A549 (cell line): ENCODE measurements at regions not wholly inside any gene's neighbourhood (a gene's known extent, or its start where the extent isn't known, plus 50 kb on each side); places are given as distances from the start of the nearest gene placed in this dataset.

Source experiments
- ATAC-seq, 2 experiments: fragments of 200-7000 bp in 1 of 2; fragments of >200 bp in 1 of 2; cut with Nextera tagmentation in 1 of 2; cut with Tn5 transposase in 1 of 2; 3 replicates each; pipeline versions ENCODE4 v1.8.0 to v1.9.1; 2018 to 2020; ENCODE audit warnings: mild to moderate bottlenecking in 1 of 2, moderate library complexity in 1 of 2
- CTCF ChIA-PET: fragments of 300-600 bp; sonication (Branson Sonifier 250); formaldehyde crosslinking; extraction: SDS; loops from one replicate; lab custom pipeline; 2021; ENCODE audit warnings: antibody characterized with exemption, inconsistent platforms; lab: Yijun Ruan, JAX
- POLR2A ChIA-PET: fragments of 350-600 bp; formaldehyde crosslinking; extraction: SDS; loops from one replicate; lab custom pipeline; 2021; ENCODE audit warnings: antibody characterized with exemption, inconsistent platforms; lab: Yijun Ruan, JAX
- DNase-seq, 2 experiments: peaks; one replicate each; pipeline versions ENCODE4 v3.0.0 to v3.0.0-alpha.2; 2011 to 2016; ENCODE audit warnings: low read depth in 1 of 2, low spot score in 1 of 2
- FAIRE-seq: peaks from 2 replicates; lab custom pipeline; 2011; peaks lifted over from hg19 to GRCh38; lab: Jason Lieb, UNC
- H3K27ac ChIP-seq, 2 experiments: fragments of >200 bp; sonication (Bioruptor Twin); formaldehyde crosslinking; 3 replicates each; pipeline ENCODE4 v1.5.1; 2016 to 2017
- H3K4me1 ChIP-seq: fragments of >200 bp; sonication (Bioruptor Twin); formaldehyde crosslinking; 3 replicates; pipeline ENCODE4 v1.6.1; 2016
- H3K4me2 ChIP-seq: fragments of >200 bp; sonication (Bioruptor Twin); formaldehyde crosslinking; 3 replicates; pipeline ENCODE4 v1.6.1; 2016
- H3K4me3 ChIP-seq: fragments of >200 bp; sonication (Bioruptor Twin); formaldehyde crosslinking; 3 replicates; pipeline ENCODE4 v1.5.1; 2016
- H3K9me3 ChIP-seq: fragments of >200 bp; sonication (Bioruptor Twin); formaldehyde crosslinking; 3 replicates; pipeline ENCODE4 v1.6.1; 2016
- ATOH8 ChIP-seq: fragments of 250-450 bp; sonication (Bioruptor Pico); IDR thresholded peaks from 2 replicates; pipeline ENCODE4 v1.5.0; 2020; ENCODE audit warnings: low read depth, mild to moderate bottlenecking, moderate library complexity
- BHLHE40 ChIP-seq: IDR thresholded peaks from 2 replicates; pipeline ENCODE4 v1.6.1; 2012; ENCODE audit warnings: low read depth, low read length, inconsistent platforms
- CHD2 ChIP-seq: fragments of 150-350 bp; IDR thresholded peaks from 2 replicates; pipeline ENCODE4 v1.6.1; 2014; ENCODE audit warnings: low read length; ENCODE audit not compliant: partially characterized antibody
- CHD4 ChIP-seq: fragments of 200-600 bp; sonication (generic); IDR thresholded peaks from 2 replicates; pipeline ENCODE4 v1.6.1; 2016; ENCODE audit warnings: antibody characterized with exemption, mild to moderate bottlenecking, borderline replicate concordance
- EHMT2 ChIP-seq: fragments of 200-600 bp; sonication (generic); IDR thresholded peaks from 2 replicates; pipeline ENCODE4 v1.6.1; 2016; ENCODE audit warnings: antibody characterized with exemption, low read depth, mild to moderate bottlenecking, moderate library complexity
- ELK1 ChIP-seq: fragments of 150-350 bp; IDR thresholded peaks from 2 replicates; pipeline ENCODE4 v1.6.1; 2014; ENCODE audit warnings: low read depth, mild to moderate bottlenecking, low read length
- EP300 ChIP-seq, 2 experiments: fragments of >200 bp; sonication (Bioruptor Twin); formaldehyde crosslinking; IDR thresholded peaks; 2 replicates in 1 of 2; 3 replicates in 1 of 2; pipeline ENCODE4 v1.6.1; 2016 to 2017
- ESRRA ChIP-seq: fragments of 150-350 bp; IDR thresholded peaks from 2 replicates; pipeline ENCODE4 v1.6.1; 2014; ENCODE audit warnings: mild to moderate bottlenecking, low read length, borderline replicate concordance
- FOXS1 ChIP-seq: fragments of 250-450 bp; sonication (Bioruptor Pico); IDR thresholded peaks from 2 replicates; pipeline ENCODE4 v1.5.0; 2020; ENCODE audit warnings: mild to moderate bottlenecking, moderate library complexity
- GATA3 ChIP-seq: IDR thresholded peaks from 2 replicates; pipeline ENCODE4 v1.6.1; 2012; ENCODE audit warnings: borderline replicate concordance
- HES2 ChIP-seq: fragments of >200 bp; sonication (Bioruptor Twin); formaldehyde crosslinking; IDR thresholded peaks from 2 replicates; pipeline ENCODE4 v1.6.1; 2016
- HOXA7 ChIP-seq: fragments of 250-450 bp; sonication (Bioruptor Pico); IDR thresholded peaks from 2 replicates; pipeline ENCODE4 v1.5.0; 2020; ENCODE audit warnings: mild to moderate bottlenecking, moderate library complexity
- KDM1A ChIP-seq: fragments of 200-600 bp; sonication (generic); IDR thresholded peaks from 2 replicates; pipeline ENCODE4 v1.6.1; 2016; ENCODE audit warnings: low read depth, mild to moderate bottlenecking
- KDM5A ChIP-seq: fragments of 200-600 bp; sonication (generic); IDR thresholded peaks from 2 replicates; pipeline ENCODE4 v1.6.1; 2016; ENCODE audit warnings: antibody characterized with exemption, mild to moderate bottlenecking
- MAFK ChIP-seq: fragments of 450-650 bp; IDR thresholded peaks from 2 replicates; pipeline ENCODE4 v1.6.1; 2014; ENCODE audit not compliant: partially characterized antibody
- MAX ChIP-seq: IDR thresholded peaks from 2 replicates; pipeline ENCODE4 v1.6.1; 2012
- NFE2L2 ChIP-seq: fragments of 150-350 bp; conservative IDR thresholded peaks from 2 replicates; pipeline ENCODE4 v1.6.1; 2014; ENCODE audit warnings: low read length
- NPAS2 ChIP-seq: fragments of 250-450 bp; sonication (Bioruptor Pico); IDR thresholded peaks from 2 replicates; pipeline ENCODE4 v1.8.0; 2022; ENCODE audit warnings: mild to moderate bottlenecking, moderate library complexity, borderline replicate concordance
- PHF8 ChIP-seq: fragments of 200-600 bp; sonication (generic); IDR thresholded peaks from 2 replicates; pipeline ENCODE4 v1.6.1; 2016; ENCODE audit warnings: low read depth, mild to moderate bottlenecking, antibody characterized with exemption, moderate library complexity, borderline replicate concordance
- RARB ChIP-seq: fragments of 250-450 bp; sonication (Bioruptor Pico); IDR thresholded peaks from 2 replicates; pipeline ENCODE4 v1.8.0; 2021; ENCODE audit warnings: mild to moderate bottlenecking, moderate library complexity
- RCOR1 ChIP-seq: fragments of 150-350 bp; IDR thresholded peaks from 2 replicates; pipeline ENCODE4 v1.6.1; 2014; ENCODE audit warnings: antibody characterized with exemption, low read length, low read depth
- REST ChIP-seq: fragments of 200-600 bp; sonication (generic); IDR thresholded peaks from 2 replicates; pipeline ENCODE4 v1.6.1; 2016; ENCODE audit warnings: antibody characterized with exemption, mild to moderate bottlenecking, moderate library complexity
- TP53 ChIP-seq: fragments of 250-450 bp; sonication (Bioruptor Pico); IDR thresholded peaks from 2 replicates; pipeline ENCODE4 v1.5.0; 2021; ENCODE audit warnings: mild to moderate bottlenecking, moderate library complexity
- ZNF302 ChIP-seq: fragments of 250-450 bp; sonication (Bioruptor Pico); IDR thresholded peaks from 2 replicates; pipeline ENCODE4 v1.9.0; 2021; ENCODE audit warnings: inconsistent platforms, mild to moderate bottlenecking, moderate library complexity
- WGBS: methylation state at CpG from one replicate; pipeline ENCODE4 v1.1.6; 2017; ENCODE audit errors: missing lambda C conversion rate; 5-methylcytosine and 5-hydroxymethylcytosine counted together

- no peak for TF ChIP-seq NFE2L2
- TF ChIP-seq, all 56 proteins: peak for 0
Observed at GRCh38 chr4:25560605-25561004, 95.0 kb upstream of the SLC34A2 start (continued).

- Histone ChIP-seq H3K4me2 (no peak overlapping the region), H3K9me3 (no peaks in the 10 kb centered on the region), H3K4me3 (no peak overlapping the region), H3K4me1 (peaks cover 9% of the 10 kb centered on the region), H3K27ac (0 out of 6 replicates have a peak overlapping the region, but pooled peaks of 1 of the 2 experiments have one; percentile 18)
- ChIA-PET POLR2A (no interaction called here), CTCF (interaction anchor here (1.7 kb wide), 1 partner anchor 204 kb away, joined by 3 read pairs; no protein-coding TSS in a partner anchor)
- TF ChIP-seq CHD2 (no peak), MAX (peak; percentile 31; the same call in 1 of the 2 replicates)
- peak in 1 of 2 experiments; percentile 69 for DNase-seq
- 45% methylated on average over 8 of the region's 8 CpGs for WGBS
- ATAC-seq: peak in 1 of 2 experiments; percentile 74; a peak in 3 of 6 replicates
- FAIRE-seq: no peak
Observed at GRCh38 chr4:25563071-25563564, 92.5 kb upstream of the SLC34A2 start.

- H3K4me1 ChIP-seq: peaks cover 21% of the 10 kb centered on the region
- DNase-seq (no peak), ATAC-seq (no peak), FAIRE-seq (no peak)
- CTCF ChIA-PET: no interaction called here
- no peak overlapping the region for H3K27ac ChIP-seq
- H3K4me2 ChIP-seq: no peak overlapping the region
- no peaks in the 10 kb centered on the region for H3K9me3 ChIP-seq
- WGBS: 93% methylated on average over 10 of the region's 12 CpGs
- POLR2A ChIA-PET: no interaction called here
- TF ChIP-seq TP53 (CRISPR knock-in tag) (no peak), KDM1A (no peak), CHD2 (no peak), GATA3 (no peak), CHD4 (no peak), RCOR1 (no peak), HES2 (no peak), ESRRA (no peak), ZNF302 (no peak), EP300 (IDR thresholded peaks at IDR 0.05) (no peak), ELK1 (no peak), PHF8 (no peak), FOXS1 (CRISPR knock-in tag) (no peak), EHMT2 (no peak), HOXA7 (CRISPR knock-in tag) (no peak)
- TF ChIP-seq, all 56 proteins: peak for 0
- no peak overlapping the region for H3K4me3 ChIP-seq
Observed at GRCh38 chr4:25564836-25565235, 90.8 kb upstream of the SLC34A2 start.

GRCh38 chr4:25567253-25567652, 88.4 kb upstream of the SLC34A2 start:
- H3K4me3 ChIP-seq: no peak overlapping the region
- CTCF ChIA-PET: interaction anchor here (1.5 kb wide), 1 partner anchor 201 kb away, joined by 5 read pairs; no protein-coding TSS in a partner anchor
- no peak overlapping the region for H3K4me2 ChIP-seq
- H3K27ac ChIP-seq: no peak overlapping the region
- ATAC-seq: no peak
- whole genome bisulfite sequencing: 66% methylated on average over 2 of the region's 2 CpGs
- no peaks in the 10 kb centered on the region for H3K9me3 ChIP-seq
- POLR2A ChIA-PET: no interaction called here
- no peak for DNase-seq
- TF ChIP-seq NPAS2 (no peak), BHLHE40 (no peak), MAX (no peak), HES2 (no peak), ATOH8 (CRISPR knock-in tag) (no peak), RARB (CRISPR knock-in tag) (no peak), KDM5A (no peak), REST (no peak), MAFK (no peak)
- H3K4me1 ChIP-seq: peaks cover 21% of the 10 kb centered on the region
- FAIRE-seq: no peak
